ENCODE measurements at regions not wholly inside any gene's neighbourhood (a gene's known extent, or its start where the extent isn't known, plus 50 kb on each side); places are given as distances from the start of the nearest gene placed in this dataset.

DNA sequence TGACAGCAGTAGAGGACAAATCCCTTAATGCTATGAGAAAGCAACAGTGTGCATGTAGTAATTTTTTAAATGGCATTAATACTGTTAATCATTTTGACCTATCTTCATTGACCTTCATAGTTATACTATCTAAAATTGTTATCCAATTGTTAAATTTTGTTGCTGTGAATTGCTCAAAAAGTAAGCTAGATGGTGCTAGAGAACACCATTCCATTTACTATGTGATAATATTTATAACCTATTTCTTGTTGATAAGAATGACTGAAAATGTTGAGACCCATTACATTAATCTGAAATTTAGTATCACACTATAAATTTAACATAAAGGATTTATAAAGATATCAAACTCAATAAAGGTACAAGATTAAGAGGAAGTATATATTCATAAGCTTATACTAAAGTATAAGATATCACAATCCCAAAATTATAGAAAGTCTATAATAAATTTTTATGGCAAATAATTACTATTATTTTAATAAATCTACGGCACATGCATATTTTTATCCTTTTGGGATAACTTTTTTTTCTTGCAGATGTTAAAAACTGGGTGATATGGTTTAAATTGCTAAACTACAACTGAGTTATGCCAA lies 1573.3 kb downstream of the PCDH9 start:
- DNase-seq: no peak

DNA sequence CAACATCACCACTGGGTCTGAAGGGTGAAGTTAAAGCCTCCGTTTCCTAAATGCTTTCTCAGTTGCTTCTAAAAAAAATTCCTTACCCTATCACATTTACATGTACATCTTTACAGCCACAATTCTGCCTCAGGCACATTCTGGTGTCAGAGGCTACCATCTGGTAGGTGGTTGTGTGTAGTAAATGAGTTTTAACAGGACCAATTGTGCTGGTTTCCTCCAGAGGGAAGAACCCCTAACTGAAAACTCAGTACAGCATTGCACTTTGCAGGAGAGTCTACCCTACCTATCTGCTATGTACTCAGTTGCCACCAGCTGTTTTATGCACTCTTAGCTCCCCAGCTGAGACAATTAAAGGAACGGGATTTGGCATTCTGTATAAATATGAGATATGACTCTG lies 1576.5 kb downstream of the PCDH9 start:
- no peak for DNase-seq

DNA sequence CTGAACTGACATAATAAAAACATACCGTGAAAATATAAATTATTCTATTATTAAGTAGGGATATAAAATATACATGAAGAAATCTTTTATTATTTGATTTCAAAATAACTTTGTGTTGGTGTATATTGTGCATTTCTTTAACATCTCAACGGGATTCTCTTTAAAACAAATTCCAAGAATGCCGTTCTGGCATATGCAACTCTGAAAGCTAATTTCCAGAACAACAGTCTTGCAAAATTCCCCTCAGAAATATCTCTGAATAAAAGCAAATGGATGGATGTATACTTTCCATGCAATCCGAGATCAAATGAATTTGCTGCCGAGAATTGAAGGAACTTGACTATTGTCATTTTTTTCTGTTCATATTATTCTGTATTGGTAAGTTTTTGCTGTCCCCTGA lies 1579.8 kb downstream of the PCDH9 start:
- no peak for DNase-seq

DNA sequence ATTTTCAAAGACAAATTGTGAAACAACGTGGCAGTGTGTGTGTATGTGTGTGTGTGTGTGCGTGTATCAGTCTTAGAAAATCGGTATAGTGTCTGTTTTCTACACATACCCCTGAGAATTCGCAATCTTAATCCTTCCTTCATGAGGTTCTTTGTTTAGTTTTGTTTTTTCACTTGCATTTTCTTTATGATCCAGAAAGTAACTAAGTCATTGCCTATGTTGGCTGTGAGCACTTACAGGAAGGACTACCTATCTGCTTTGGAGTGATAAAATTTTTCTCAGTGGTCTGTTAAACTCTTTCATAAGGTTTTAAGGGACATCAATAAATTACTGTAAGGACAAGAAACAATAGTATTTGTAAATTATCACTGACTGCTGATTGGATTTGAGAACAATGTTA lies 1587.1 kb downstream of the PCDH9 start:
- DNase-seq: no peak

DNA sequence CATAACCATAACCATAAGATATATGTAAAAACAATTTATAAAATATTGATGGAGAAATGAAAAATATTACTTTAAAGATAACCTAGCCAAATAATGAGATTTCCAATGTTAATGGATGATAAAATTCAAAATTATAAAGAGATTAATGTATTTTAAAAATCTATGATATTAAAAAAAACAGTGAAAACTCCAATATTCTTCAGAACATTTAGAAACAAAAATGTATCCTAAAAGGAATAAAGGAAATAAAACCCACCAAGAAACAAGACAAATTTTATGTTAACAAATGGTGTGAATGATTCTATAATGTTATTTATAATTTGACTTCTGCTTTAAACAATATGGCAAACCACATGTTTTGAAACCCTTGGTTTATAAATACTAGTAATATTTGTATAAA lies 1587.8 kb downstream of the PCDH9 start:
- DNase-seq: no peak

DNA sequence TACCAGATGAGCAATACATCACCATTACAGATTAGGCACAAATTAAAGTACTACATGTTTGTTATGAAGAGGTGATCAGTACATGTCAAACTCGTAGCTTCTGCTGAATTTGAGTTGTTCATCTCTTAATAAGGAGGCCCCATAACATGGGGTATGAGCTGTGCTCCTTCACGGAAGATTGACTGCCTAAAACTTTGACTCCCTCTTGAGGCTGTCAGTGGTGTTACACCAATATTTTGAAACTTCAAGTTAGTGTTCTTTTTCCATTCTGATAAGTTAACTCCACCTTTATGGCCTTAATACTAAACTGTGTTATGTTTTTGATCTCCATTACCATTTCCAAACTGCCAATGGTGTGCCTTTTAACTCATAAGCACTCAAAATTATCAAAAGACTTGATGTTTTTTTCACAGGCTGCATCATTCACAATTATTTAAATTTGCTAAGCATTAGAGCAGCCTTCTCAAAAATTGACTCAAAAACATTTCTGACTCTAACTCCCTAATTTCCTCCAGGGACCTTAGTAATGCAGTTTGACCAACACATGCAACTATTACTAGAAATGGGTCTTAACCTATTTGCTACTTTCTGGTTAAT lies 1591.5 kb downstream of the PCDH9 start:
- DNase-seq: no peak

DNA sequence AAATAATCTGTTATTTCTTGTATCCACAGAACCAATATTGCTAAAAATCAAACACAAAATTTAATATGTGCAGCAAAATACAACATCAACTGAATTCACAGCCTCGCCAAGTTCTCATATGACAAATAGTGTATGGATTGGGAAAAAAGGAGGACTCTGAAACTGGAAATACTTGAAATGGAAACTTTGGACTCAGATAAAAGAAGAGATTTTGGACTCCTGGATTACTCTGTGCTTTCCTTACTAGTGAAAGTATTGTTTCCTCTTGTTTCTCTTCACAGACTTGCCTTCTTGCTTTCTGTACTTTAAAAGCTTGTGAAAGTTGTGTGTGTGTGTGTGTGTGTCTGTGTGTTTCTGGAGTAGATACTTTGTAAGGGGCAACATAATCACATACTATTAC lies 1596.3 kb downstream of the PCDH9 start:
- no peak for DNase-seq

DNA sequence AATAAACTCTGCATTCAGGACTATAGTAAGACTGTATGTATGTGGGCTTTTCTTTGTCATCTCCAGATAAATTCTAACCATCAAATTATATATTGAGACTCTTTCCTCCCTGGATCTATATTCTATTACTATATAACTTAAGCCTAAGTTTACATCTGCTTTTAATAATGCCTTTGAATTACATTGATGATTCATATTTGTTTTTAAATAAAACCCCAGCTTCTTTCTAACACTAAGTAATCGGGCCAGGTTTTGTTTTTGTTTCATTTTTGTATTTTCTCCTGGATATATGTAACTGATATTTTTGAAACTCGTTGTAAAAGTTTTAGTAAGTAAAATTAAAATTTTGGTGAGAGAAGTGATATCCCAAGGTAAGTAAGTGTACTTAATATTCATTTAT lies 1599.1 kb downstream of the PCDH9 start:
- DNase-seq: no peak

DNA sequence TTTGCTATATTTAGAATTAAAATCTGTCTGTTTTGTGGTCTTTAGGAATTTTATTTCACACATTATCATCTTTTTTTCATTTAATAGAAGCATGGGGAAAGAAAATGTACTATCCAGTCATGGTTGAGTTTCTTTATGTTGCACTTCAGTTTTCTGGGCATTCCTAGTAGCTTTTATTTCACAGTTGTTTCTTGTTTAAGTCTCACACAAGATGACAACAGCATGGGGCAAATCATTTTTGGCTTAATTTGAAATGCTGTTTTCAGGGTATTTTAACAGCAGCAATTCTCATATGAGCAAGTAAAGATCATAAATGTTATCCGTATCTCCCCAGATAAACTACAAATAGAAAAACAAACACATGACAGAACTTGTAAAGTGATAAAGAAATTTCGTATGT lies 1600.2 kb downstream of the PCDH9 start:
- DNase-seq: no peak

DNA sequence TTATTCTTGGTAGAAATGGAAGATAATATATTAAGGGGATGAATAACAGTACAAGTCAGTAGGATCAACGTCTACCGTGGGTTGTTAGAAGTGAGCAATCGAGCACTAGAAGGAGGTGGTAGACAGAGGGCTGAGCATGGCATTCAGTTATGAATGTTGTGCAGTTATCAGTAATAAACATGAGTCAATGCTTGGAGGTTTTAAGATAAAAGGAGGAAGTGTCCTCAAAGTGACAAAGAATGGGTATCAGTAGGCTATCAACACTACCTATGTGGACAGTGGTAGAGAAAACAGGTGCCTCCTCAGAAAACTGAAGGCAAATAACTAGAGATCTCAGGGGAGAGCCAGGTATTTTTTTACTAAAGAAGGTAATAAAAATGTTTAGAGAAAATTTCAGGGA lies 1607.0 kb downstream of the PCDH9 start:
- DNase-seq: no peak

DNA sequence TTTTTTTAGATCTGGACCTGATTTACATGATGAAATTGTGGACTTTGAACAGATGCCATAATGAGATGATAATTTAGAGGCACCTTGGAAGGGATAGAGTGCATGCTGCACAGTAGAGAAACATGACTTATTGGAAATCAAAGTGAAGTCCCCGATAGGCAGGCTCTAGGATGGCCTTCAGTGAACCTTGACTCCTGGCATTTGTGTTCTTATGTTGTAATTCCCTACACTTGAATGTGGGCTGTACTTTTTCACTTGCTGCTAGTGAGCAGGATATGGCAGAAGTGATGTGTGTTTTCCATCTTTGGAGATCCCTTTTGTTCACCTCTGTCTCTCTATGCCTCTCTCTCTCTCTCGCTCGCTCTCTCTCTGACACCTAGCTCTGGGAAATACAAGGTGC lies 1614.6 kb downstream of the PCDH9 start:
- no peak for DNase-seq

DNA sequence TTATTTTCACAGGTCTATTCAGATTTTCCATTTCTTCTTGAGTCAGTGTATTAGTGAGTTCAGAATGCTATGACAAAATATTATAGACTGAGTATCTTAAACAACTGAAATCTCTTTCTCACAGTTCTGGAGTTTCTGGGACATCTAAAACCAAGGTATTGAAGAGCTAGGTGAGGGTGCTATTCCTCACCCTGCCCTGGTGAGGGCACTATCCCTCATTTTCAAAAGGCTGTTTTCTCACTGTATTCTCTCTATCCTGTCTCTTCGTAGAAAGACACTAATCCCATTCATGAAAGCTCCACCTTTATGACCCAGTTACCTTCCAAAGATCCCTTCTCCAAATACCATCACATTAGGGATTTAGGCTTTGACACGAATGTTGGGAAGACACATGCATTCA lies 1617.1 kb downstream of the PCDH9 start:
- no peak for DNase-seq

DNA sequence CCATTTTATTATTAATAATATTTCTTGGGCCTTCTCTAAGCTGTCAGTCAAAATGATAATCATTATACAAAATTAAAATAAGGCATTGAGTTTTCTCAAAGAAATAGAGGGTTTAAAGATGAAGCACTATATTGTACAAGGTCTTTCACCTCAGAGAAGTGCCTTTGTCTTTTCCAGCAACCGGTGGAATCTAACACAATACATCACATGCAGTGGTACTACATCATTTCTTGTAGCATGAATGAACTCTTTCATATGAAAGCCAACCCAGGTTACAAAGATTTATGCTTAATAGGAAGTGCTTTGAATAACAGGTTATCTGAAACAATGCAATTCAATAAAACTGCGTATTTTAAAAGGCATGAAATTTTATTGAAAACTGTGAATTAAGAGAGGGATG lies 1620.8 kb downstream of the PCDH9 start:
- no peak for DNase-seq

DNA sequence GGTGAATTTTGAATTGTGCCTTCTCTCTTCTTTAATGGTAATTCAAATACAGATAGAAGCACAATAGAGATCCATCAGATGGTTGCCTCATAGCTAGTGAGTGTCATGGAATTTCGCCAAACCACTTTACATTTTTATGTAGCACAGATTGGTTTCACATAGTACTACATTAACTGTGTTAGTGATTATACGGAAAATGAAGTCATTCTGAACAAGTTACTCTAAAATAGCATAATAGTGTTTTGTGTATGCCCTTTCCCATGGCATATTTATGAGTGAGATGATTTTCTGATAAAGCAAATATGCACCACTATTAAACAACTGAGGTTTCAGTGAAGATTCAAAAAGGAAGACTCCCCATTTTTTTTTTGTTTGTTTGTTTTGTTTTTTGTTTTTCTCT lies 1623.5 kb downstream of the PCDH9 start:
- no peak for DNase-seq

DNA sequence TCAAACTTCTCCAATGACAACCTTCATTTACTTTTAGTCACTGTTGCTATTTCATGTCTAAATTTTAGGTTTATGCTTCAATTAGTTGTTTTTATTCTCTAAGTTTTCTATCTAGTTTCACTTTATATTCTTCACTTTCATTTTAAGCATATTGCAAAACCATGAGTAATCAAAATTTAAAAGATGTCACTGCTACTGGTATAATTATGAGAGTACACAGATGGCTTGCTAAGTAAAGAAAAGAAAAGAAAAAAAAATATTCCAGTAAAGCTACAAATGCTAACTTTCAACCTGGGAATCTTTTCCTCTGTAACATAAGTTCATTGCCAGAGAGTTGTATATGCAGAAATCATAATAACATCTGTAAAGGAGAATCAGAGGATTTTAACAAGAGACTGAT lies 1624.7 kb downstream of the PCDH9 start:
- no peak for DNase-seq

DNA sequence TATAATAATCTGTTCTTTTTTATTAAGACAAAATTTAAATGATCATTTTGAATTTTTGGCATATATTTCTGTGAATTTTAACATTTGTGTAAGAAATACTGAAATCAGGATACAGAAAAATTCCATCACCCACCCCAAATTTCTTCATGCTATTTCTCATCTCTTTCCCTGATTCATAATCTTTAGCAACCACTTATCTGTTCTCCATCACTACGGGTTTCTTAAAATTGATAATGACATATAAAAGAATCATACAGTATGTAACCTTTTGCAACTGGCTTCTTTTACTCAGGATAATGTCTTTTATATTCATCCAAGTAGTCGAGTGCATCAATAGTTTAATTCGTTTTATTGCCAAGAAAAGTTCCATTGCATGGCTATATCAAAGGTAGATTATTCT lies 1627.0 kb downstream of the PCDH9 start:
- no peak for DNase-seq

DNA sequence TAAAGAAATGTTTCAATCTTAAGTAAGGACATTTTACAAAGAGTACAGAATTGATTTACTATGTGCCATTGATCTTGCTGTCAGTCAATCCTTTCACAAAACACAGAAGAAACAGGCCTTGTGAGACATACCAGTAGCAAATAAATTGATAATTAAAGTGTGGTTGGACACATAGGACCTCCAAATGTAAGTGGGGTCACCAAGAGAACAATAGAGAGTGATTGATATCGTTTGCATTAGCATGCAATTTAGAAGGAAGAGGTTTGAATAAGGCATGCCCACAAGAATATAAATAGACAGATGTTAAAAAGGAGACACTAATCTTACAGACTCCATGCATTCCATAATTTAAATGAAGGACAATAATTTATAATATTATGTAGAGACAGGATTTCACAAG lies 1628.3 kb downstream of the PCDH9 start:
- no peak for DNase-seq

DNA sequence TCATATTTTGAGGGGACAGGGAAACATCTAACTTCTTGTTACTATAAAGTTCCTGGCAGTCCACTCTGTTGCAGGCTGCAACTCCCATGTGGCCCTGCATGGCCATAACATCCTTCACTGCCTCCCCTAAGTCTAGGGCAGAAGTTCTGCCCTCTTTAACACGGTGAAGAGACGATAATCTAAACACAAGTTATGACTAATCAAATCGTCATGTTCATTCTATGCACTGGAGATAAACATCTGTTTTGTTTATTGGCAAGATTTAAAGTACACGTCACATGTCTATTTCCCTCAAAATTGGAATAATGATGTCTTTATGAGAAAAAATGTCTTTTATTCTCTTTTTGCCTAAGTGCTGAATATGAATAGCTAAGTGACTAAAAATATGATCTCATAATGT lies 1629.4 kb downstream of the PCDH9 start:
- DNase-seq: no peak

DNA sequence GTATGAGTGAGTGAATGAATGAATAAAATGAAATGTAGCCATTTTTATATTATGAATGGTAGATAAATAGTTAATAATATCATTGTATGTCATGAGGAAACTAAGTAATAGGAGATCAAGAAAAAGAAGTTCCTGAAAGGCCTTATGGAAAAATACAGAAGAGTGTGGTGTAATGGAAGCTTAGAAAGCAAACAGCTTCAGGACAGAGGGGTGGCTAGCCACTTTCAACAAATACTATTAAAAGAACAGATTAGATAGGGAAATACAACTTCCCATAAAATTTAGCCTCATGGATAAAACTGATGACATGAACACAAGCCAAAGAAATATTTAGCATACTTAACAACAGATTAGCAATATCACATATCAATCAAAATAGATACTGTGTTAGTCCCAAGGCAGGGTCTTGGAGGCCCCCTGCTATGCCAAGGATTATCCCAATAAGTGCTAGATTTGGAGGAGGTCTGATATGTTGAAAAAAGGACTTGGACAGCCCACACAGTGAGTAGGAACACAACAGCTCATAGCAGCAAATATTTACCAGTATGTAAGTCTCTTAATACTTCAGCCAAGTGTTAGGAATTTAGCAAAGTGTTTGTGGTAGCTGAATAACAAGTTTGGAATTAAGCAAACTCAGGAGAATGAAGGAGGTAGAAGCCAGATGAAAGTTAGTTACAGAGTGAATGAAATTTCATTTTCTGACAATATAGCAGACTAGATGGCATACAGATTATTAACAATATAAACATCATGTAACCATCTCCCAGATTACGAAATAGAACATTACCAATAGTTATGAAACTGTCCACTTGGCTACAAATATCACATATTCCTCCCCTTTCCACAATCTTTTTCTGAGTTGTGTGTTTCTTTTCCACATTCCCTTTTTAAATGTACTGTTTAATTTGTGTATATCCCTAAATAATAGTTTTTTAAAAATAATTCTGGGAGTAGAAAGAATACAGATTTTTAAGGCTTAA lies 1632.0 kb downstream of the PCDH9 start:
- no peak for DNase-seq

DNA sequence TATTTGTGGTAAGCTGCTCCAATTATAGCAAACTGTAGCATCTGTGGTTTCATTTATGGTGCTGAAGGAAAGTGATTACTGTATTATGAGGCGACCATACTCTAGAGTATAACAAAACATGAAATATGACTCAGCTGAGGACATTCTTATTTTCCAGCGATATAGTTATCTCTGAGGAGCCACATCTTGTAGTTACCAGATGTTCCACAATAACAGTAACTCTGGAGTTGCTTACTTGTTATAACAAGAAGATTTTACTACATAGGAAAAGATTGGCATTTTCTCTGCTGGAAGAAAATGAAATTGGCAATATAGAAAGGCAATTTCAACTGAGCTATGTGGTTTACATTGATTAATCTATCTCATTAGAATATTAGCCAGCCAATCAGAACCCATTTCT lies 1634.2 kb downstream of the PCDH9 start:
- no peak for DNase-seq

DNA sequence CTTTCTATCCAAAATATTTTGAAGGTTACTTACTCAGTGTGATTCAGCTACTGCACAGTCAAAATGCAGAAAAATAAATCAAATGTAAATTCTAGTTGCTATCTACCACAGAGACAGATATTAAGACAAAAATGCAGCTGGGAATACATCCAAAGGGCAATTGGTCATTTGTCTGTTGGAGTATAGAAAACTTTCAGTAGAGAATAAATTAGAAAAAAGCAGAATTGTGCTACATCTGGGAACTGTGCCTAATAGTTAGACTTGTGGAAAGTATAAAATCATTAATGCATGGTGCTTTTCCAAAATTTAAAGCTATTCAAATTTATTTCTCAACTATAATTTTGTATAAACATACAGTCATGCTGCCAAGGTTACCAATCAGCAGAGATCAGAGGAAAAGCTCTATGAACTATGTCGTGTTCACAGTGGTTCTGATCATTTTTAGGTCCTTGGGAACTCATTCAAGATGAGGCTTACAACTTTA lies 1635.8 kb downstream of the PCDH9 start:
- DNase-seq: no peak

DNA sequence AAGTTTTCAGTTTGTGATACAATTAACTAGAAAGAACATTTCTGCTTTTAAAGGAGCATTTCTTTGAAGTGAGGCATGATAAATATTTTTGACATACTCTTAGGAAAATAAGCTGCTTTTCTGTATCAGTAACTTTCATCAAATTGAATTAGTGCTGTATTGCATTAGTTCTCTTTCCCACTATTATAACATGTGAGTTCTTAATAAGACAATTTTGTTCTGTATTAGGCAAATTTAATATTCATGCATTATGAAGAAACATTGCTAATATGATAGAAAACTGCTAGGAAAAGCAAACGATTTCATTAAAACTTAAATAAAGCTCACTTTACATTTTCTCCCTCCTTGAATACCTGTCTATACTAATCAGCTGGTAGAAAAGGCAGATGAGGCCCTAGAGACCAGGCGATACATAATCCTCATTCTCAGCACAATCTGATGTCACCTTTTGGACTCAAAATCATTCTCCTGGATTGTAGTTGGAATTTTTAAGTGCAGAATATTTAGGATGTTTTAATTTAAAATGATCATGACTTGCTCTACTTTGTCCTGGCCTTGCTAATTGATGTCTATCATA lies 1636.8 kb downstream of the PCDH9 start:
- no peak for DNase-seq

DNA sequence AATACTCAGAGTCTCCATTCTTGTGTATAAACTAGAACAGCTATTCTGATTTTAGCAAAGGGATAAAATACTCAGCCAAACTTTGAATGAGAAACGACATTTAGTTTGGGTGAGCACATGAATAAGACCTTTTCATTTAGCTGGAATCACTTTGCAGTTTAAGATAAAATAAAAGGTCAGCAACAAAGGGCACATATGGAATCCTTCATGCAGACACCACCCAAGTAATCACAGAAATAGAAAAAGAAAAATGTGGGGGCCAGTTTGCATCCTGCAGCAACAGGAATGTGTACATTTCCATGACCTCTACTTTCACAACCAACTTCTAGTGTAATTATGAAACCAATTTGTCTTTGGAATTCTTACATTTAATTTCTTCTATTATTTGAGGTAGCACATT lies 1637.4 kb downstream of the PCDH9 start:
- no peak for DNase-seq

DNA sequence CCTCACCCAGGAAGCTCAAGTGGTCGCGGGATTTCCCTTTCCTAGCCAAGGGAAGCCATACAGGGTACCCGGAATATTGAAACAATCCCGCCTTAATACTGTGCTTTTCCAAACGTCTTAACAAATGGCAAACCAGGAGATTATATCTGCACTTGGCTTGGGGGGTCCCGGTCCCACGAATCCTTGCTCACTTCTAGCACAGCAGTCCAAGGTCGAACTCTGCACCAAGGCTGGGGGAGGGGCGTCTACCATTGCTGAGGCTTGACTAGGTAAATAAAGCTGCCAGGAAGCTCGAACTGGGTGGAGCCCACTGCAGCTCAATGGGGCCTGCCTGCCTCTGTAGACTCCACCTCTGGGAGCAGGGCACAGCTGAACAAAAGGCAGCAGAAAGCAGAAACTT lies 1644.8 kb downstream of the PCDH9 start:
- DNase-seq: no peak

Data from activated gamma-delta T cell (primary cell).